Dendritic cell treated with granulocyte-macrophage colony-stimulating factor and Interleukin-4, amounts not matched to agents 40 ng/mL and 50 ng/mL, for 4 days (primary cell): ENCODE measurements at regions not wholly inside any gene's neighbourhood (a gene's known extent, or its start where the extent isn't known, plus 50 kb on each side); places are given as distances from the start of the nearest gene placed in this dataset.

Experiments
- H3K27ac Mint-ChIP-seq: one replicate; pipeline ENCODE4 v1.8.0; 2022; ENCODE audit warnings: mild to moderate bottlenecking, mixed read lengths
- H3K27me3 Mint-ChIP-seq: one replicate; pipeline ENCODE4 v1.8.0; 2022; ENCODE audit warnings: mild to moderate bottlenecking, mixed read lengths
- H3K36me3 Mint-ChIP-seq: one replicate; pipeline ENCODE4 v1.8.0; 2022; ENCODE audit warnings: low read depth, mixed read lengths
- H3K4me1 Mint-ChIP-seq: one replicate; pipeline ENCODE4 v1.8.0; 2022; ENCODE audit warnings: low read depth, mixed read lengths
- H3K4me3 Mint-ChIP-seq: one replicate; pipeline ENCODE4 v1.8.0; 2022; ENCODE audit warnings: mild to moderate bottlenecking, moderate library complexity, mixed read lengths
- H3K9me3 Mint-ChIP-seq: one replicate; pipeline ENCODE4 v1.8.0; 2022; ENCODE audit warnings: mixed read lengths
- intact Hi-C: fragments of 100-400 bp; cut with micrococcal nuclease; formaldehyde crosslinking; loops from one replicate; pipeline ENCODE4 v1.15.0; 2022

DNA sequence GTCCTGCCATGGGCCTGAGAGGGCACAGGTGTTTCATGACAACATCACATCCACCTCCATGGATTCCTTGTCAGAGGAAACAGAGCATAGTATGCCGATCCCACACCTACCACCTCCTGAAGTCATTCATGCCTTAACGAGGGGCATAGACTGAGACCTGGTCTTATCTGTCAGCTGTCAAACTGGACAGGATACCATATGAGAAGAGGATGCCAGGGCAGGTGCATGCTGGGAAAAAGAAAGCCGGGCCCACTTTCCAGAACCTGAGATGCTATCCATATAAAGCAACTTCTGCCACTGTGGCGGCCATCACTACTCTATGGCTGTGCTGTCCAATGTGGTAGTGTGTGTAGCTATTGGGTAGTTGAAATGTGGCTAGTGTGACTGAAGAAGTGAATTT lies 116.0 kb upstream of the SIX2 start:
- H3K27me3 Mint-ChIP-seq, result peaks cover 5% of the 10 kb centered on the region
- H3K27ac Mint-ChIP-seq, result no peak overlapping the region
- H3K9me3 Mint-ChIP-seq, result no peaks in the 10 kb centered on the region
- no peaks in the 10 kb centered on the region for H3K4me1 Mint-ChIP-seq
- no peak overlapping the region for H3K4me3 Mint-ChIP-seq
- intact Hi-C loops, result no loop called here
- no peaks in the 10 kb centered on the region for H3K36me3 Mint-ChIP-seq

DNA sequence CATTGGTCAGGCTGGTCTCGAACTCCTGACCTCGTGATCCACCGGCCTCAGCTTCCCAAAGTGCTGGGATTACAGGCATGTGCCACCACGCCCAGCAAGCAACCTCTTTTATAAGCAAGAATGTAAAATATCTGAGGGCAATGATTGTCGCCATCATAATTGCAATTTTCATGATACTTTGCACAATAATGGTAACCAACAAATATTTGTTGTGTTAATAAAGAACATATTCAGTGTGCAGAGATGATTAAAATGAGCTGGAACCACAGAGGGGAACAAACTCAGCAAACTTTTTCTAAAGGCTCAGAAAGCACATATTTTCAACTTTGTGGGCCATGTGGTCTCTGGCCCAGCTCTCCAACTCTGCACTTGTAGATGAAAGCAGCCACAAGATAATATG lies 115.2 kb upstream of the SIX2 start:
- Mint-ChIP-seq H3K9me3 (no peaks in the 10 kb centered on the region), H3K4me1 (no peaks in the 10 kb centered on the region), H3K27ac (no peak overlapping the region), H3K27me3 (peaks cover 5% of the 10 kb centered on the region), H3K4me3 (no peak overlapping the region), H3K36me3 (no peaks in the 10 kb centered on the region)
- intact Hi-C loops, result no loop called here

DNA sequence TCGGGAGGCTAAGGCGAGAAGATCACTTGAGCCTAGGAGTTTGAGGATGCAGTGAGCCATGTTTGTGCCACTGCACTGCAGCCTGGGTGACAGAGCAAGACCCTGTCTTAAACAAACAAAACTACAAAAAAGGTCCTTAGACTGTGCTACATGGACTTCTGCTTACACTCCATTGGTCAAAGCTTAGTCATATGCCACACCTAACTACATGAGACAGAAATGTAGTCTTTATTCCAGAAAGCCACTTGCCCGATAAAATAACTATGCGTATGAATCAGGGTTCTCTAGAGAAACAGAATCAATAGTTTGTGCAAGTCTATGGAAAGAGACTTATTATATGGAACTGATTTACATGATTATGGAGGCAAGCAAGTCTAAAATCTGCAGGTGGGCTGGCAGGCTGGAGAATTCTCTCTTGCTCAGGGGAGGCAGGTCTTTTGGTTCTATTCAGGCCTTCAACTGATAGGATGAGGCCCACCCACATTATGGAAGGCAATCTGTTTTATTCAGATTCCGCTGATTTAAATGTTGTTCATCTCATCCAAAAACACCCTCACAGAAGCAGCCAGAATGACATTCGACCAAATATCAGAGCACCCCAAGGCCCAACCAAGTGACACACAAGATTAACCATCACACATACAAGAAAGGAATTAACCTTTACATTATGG lies 114.4 kb upstream of the SIX2 start:
- intact Hi-C loops, result no loop called here
- H3K27ac Mint-ChIP-seq, result no peak overlapping the region
- H3K27me3 Mint-ChIP-seq, result peaks cover 5% of the 10 kb centered on the region

DNA sequence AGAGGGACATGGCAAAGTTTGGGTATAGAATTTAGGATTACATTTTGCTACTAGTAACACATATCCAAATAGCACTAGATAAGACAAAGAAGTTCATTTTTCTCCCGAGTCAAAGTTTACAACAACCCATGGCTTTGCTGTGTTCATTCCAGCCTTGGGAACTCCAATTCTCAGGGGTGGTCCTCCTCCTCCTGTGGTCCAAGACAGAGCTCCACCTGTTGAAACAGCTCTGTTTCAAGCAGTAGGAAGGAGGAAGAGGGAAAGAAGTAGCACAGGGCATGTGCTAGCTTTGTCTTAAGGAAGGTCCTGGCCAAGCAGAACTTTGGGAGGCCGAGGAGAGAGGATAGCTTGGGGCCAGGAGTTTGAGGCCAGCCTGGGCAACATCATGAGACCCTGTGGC lies 113.8 kb upstream of the SIX2 start:
- H3K36me3 Mint-ChIP-seq, result no peaks in the 10 kb centered on the region
- intact Hi-C loops, result no loop called here
- H3K4me1 Mint-ChIP-seq, result no peaks in the 10 kb centered on the region
- no peak overlapping the region for H3K4me3 Mint-ChIP-seq
- no peak overlapping the region for H3K27ac Mint-ChIP-seq
- H3K9me3 Mint-ChIP-seq, result no peaks in the 10 kb centered on the region
- H3K27me3 Mint-ChIP-seq, result peaks cover 5% of the 10 kb centered on the region

More for the DNA sequence above, 114.4 kb upstream of the SIX2 start:
- H3K36me3 Mint-ChIP-seq, result no peaks in the 10 kb centered on the region
- H3K9me3 Mint-ChIP-seq, result no peaks in the 10 kb centered on the region
- H3K4me1 Mint-ChIP-seq, result no peaks in the 10 kb centered on the region
- H3K4me3 Mint-ChIP-seq, result no peak overlapping the region

DNA sequence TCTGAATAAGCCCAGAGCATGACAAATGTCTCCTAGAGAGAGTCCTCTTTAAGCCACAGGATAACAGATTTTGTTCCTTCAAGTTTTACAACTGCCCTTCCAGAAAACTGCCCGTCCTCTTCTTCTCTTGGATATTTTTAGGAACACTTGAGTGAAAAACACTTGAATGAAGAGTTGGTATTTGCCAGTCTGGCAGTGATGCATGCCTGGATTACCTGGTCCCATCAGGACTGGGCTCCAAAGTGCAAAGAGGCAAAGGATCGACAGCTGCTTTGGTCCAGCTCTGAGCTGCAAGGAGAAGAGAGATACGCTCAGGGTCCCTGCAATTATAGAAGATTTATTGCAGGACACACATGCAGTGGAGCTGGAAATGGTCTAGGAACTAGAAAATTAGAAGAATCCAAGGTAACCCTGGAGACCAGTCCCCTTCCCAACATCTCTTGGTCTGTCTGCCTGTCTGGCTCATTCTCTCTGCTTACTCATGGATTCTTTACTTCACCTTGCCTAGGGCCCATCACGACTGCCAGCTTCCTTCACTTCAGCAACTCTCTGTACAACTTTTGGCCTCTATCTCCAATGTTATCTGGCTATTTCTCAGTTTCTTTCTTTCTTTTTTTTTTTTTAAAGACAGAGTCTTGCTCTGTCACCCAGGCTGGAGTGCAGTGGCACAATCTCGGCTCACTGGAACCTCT lies 112.1 kb upstream of the SIX2 start:
- Mint-ChIP-seq H3K4me1 (no peaks in the 10 kb centered on the region), H3K36me3 (no peaks in the 10 kb centered on the region), H3K27me3 (peaks cover 2% of the 10 kb centered on the region), H3K9me3 (no peaks in the 10 kb centered on the region), H3K27ac (no peak overlapping the region), H3K4me3 (no peak overlapping the region)
- intact Hi-C loops, result no loop called here

DNA sequence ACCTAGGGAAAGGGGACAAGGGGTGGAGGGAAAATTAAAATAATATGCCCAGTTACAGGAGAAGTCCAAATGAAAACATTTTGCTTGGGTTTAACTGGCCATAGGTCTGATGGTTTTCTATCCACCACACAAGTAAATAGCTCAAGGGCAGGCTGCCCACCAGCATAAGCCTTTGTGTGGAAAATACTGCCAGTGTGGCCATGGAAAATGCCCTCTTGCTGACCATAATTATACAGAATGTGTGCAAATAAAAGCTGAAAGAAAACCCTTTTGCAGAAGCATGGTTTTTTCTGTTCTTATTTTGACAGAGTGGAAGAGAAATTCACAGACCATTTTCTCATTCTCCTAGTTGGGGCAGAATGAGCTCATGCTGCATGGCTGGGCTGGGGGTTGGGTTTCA lies 111.3 kb upstream of the SIX2 start:
- no peaks in the 10 kb centered on the region for H3K36me3 Mint-ChIP-seq
- no peaks in the 10 kb centered on the region for H3K4me1 Mint-ChIP-seq
- H3K27me3 Mint-ChIP-seq, result peaks cover 2% of the 10 kb centered on the region
- intact Hi-C loops, result no loop called here
- no peak overlapping the region for H3K27ac Mint-ChIP-seq
- H3K4me3 Mint-ChIP-seq, result no peak overlapping the region
- no peaks in the 10 kb centered on the region for H3K9me3 Mint-ChIP-seq

DNA sequence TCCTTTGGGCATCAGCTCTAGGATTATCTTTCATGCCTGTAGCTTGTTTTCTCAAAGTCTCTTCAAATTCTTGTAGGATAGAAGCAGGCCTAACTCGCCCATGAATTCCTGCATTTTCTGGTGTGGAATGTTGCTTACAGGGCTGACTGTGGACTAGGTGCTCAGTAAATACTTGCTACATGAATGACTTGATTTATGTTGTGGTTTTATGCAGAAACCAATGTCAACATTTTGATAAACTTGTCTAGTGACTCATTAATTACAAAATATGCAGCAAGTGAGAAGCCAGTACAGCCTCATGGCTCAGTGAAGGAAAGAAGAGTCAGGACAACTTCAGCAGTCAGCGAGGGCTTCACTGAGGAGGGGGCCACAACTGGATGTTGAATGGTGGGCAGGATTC lies 110.6 kb upstream of the SIX2 start:
- no peaks in the 10 kb centered on the region for H3K36me3 Mint-ChIP-seq
- peaks cover 2% of the 10 kb centered on the region for H3K27me3 Mint-ChIP-seq
- intact Hi-C loops, result no loop called here
- no peak overlapping the region for H3K4me3 Mint-ChIP-seq
- H3K4me1 Mint-ChIP-seq, result no peaks in the 10 kb centered on the region
- no peaks in the 10 kb centered on the region for H3K9me3 Mint-ChIP-seq
- H3K27ac Mint-ChIP-seq, result no peak overlapping the region

DNA sequence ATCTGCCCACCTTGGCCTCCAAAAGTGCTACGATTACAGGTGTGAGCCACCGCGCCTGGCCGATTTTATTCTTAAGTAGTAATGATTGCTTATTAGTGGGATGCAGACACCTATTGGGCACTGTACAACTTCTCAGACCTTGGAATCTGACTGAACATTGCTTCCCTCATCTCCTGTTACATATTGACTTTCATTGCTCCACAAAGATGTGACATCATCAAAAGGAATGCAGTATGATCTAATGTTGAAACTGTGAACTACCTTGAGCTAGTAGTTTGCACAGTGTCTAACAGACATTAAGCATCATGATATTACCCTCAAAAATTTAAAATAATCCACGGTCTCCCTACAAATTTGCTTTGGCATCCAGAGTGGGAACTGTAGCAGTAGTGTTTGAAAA lies 109.8 kb upstream of the SIX2 start:
- intact Hi-C loops, result no loop called here
- Mint-ChIP-seq H3K27ac (no peak overlapping the region), H3K27me3 (peaks cover 2% of the 10 kb centered on the region), H3K9me3 (no peaks in the 10 kb centered on the region), H3K4me3 (no peak overlapping the region), H3K4me1 (no peaks in the 10 kb centered on the region), H3K36me3 (no peaks in the 10 kb centered on the region)

DNA sequence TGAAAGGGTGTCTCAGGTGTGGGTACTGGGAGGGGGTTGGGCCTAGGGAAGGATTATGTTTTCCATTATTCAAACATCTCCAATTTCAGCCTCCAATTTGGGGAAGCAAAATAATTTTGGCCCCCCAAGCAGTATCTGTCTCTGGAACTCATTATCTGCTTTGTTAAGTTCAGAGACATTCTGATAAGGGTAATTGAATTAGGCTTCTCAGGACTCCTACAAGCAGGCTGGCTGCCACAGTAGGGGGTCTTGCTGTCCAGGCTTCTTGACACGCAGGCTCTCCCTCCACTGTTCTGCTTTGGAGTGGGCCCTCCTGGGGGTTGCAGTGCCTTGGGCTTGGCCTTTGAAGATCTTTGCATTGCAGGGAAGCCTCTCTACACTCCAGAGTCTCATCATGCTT lies 108.1 kb upstream of the SIX2 start:
- Mint-ChIP-seq H3K4me1 (no peaks in the 10 kb centered on the region), H3K4me3 (no peak overlapping the region), H3K36me3 (no peaks in the 10 kb centered on the region), H3K27ac (no peak overlapping the region), H3K9me3 (no peaks in the 10 kb centered on the region), H3K27me3 (peaks cover 2% of the 10 kb centered on the region)
- intact Hi-C loops, result no loop called here

DNA sequence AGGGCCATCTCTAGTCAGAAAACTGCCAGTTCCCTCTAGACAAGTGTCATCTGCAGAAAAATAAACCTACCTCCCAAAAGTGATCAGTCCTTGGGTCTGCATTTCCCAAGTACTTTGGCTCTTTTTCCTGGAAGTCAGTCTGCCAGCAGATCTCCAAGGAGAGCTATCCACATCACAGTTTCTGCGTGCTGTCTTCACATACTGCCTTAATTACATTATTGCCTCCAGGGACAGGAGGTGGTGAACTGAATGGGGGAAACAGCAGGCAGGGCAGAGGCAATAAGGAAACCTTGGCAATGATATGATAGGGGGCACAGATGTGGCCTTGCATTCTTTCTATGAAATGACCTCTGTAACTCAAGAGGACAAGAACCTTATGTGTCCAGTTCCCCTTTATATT lies 105.9 kb upstream of the SIX2 start:
- Mint-ChIP-seq H3K27ac (no peak overlapping the region), H3K9me3 (no peaks in the 10 kb centered on the region), H3K4me3 (no peak overlapping the region), H3K36me3 (no peaks in the 10 kb centered on the region), H3K4me1 (no peaks in the 10 kb centered on the region), H3K27me3 (no peaks in the 10 kb centered on the region)
- intact Hi-C loops, result no loop called here

DNA sequence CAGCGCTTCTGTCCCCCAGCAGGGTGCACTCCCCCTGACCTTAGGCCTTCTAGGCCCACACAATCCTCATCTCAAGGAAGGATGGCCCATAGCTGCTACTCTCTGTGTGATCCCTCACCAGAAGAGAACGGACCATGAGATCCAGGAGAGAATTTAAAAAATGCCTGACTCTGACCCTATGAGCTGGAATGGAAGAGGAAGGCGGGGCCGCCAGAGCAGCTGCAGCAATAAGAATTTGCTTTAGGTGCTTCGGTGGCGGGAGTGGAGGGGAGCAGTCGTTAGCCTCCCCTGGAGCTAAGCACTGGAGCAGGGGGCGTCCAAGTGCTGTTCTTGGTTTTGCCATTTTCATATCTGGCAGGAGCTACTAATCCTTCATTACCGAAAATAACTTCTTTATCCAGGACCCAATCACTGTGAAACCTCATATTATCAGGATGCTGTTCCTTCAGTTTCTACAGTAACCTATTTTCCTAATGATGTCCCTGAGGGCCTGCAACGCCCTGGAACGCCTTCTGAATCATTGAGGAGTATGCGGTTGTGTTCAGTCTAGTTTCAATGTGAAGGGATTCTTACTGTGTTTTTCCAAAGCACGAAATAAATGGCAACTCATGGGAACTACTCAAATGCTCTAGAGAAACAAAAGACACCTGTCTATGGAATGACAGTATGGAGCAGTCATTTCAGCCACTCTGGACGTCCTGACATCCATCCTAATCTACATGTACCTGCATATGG lies 105.1 kb upstream of the SIX2 start:
- no peaks in the 10 kb centered on the region for H3K27me3 Mint-ChIP-seq
- no peak overlapping the region for H3K27ac Mint-ChIP-seq
- H3K4me3 Mint-ChIP-seq, result no peak overlapping the region
- intact Hi-C loops, result no loop called here
- no peaks in the 10 kb centered on the region for H3K9me3 Mint-ChIP-seq
- no peaks in the 10 kb centered on the region for H3K36me3 Mint-ChIP-seq
- H3K4me1 Mint-ChIP-seq, result no peaks in the 10 kb centered on the region

DNA sequence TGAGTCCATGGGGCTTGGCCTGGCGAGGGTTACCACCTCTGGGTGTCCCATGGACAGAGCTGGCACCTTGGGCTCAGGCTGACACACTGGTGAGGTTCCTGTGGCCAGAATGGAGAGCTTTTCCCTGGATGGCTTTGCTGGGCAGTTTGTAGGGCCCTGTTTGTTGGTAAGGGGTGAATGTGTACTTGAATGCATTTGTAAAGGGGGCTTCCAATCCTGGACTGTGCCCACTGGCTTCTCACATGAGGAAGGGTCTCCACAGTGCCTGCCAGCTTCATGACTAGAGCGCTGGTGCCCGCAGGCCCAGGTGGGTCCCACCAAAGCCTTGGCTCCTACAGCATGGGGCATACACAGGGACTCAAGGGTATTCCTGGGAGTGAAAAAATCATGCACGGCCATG lies 103.5 kb upstream of the SIX2 start:
- Mint-ChIP-seq H3K9me3 (no peaks in the 10 kb centered on the region), H3K4me3 (no peak overlapping the region), H3K27me3 (peaks cover 5% of the 10 kb centered on the region), H3K4me1 (no peaks in the 10 kb centered on the region), H3K36me3 (no peaks in the 10 kb centered on the region), H3K27ac (no peak overlapping the region)
- intact Hi-C loops, result no loop called here

DNA sequence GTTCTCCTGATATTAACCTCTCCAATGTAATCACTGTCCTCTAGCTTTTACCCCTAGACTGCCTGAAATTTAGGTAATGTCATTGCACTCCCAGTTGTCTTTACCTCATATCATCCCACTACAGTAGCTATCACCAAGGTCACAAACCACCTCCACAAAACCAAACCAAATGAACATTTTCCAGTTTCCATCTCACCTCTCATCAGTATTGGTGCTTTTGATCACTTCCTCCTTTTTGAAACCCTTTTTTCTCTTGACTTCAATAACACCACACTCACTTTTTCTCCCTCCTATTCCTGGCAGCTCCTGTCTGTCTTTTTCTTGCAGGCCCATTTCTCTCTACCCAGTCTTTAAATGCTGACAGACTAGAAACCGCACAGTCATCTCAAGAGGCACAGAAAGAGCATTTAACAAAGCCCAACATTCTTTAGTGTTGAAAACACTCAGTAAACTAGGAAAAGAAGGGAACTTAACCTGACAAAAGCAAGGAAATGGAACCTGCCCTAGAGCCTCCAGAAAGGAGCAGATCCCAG lies 95.9 kb upstream of the SIX2 start:
- no peaks in the 10 kb centered on the region for H3K9me3 Mint-ChIP-seq
- no peaks in the 10 kb centered on the region for H3K36me3 Mint-ChIP-seq
- no peaks in the 10 kb centered on the region for H3K4me1 Mint-ChIP-seq
- no peak overlapping the region for H3K27ac Mint-ChIP-seq
- intact Hi-C loops, result no loop called here
- no peak overlapping the region for H3K4me3 Mint-ChIP-seq
- H3K27me3 Mint-ChIP-seq, result peaks cover 8% of the 10 kb centered on the region

DNA sequence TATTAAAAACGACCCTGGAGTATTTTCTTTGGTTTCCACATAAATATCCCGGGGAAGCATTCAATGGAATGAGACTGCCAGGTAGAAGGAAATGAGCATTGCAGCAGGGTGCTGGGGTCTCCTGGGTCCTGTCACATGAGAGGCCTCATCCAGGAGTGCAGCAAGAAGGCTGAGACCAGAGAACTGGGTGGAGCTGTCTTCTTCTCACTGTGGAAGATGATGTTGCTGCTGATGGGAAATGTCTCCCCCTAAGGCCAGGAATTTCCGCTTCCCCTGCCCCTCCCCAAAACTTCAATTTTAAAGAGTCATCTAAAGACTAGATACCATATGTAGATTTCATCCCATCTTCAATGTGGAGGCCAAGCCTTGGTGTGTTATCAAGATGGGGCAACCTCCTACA lies 95.2 kb upstream of the SIX2 start:
- Mint-ChIP-seq H3K27me3 (peaks cover 8% of the 10 kb centered on the region), H3K4me1 (no peaks in the 10 kb centered on the region), H3K36me3 (no peaks in the 10 kb centered on the region), H3K4me3 (no peak overlapping the region), H3K27ac (no peak overlapping the region), H3K9me3 (no peaks in the 10 kb centered on the region)
- intact Hi-C loops, result no loop called here
